K562 (cell line): ENCODE measurements at regions not wholly inside any gene's neighbourhood (a gene's known extent, or its start where the extent isn't known, plus 50 kb on each side); places are given as distances from the start of the nearest gene placed in this dataset.
"Not testable (repeated sequence)": the region's sequence is repeated elsewhere in the genome, so short reads cannot be mapped to it uniquely, and the experiment has no call there.

ENCODE experiments used
- BHLHE40 ChIP-seq: IDR thresholded peaks from 2 replicates; pipeline ENCODE4 v1.6.1; 2011; ENCODE audit warnings: low read length, improper control_type of control experiment
- CCAR2 ChIP-seq: fragments of 200-400 bp; formaldehyde crosslinking; IDR thresholded peaks from 2 replicates; pipeline ENCODE4 v1.6.1; 2017; ENCODE audit warnings: mild to moderate bottlenecking, low read depth, low read length
- CREB1 ChIP-seq, 2 experiments: sonication (generic) in 1 of 2; formaldehyde crosslinking in 1 of 2; IDR thresholded peaks; 2 replicates each; pipeline versions ENCODE4 v1.6.1 to v1.8.0; 2012 to 2022; ENCODE audit warnings: inconsistent platforms in 1 of 2, mild to moderate bottlenecking in 1 of 2, missing genetic modification reagents in 1 of 2, moderate library complexity in 1 of 2
- ELF1 ChIP-seq: fragments of 200-800 bp; sonication (Bioruptor generic); IDR thresholded peaks from 2 replicates; pipeline ENCODE4 v1.6.1; 2016; ENCODE audit warnings: missing genetic modification characterization, missing compliant biosample characterization
- HMG20B ChIP-seq: fragments of 250-450 bp; sonication (Bioruptor Pico); IDR thresholded peaks from 2 replicates; pipeline ENCODE4 v1.5.0; 2021; ENCODE audit warnings: mild to moderate bottlenecking
- MAZ ChIP-seq, 2 experiments: fragments of 450-650 bp in 1 of 2; sonication (generic) in 1 of 2; formaldehyde crosslinking; IDR thresholded peaks in 1 of 2; conservative IDR thresholded peaks in 1 of 2; 2 replicates each; pipeline versions ENCODE4 v1.4.0 to v1.5.0; 2020; ENCODE audit warnings: mild to moderate bottlenecking in 1 of 2, missing genetic modification reagents in 1 of 2
- NR2F6 ChIP-seq: fragments of 450-650 bp; formaldehyde crosslinking; IDR thresholded peaks from 2 replicates; pipeline ENCODE4 v1.4.0; 2020; ENCODE audit warnings: mild to moderate bottlenecking
- POLR2A ChIP-seq: fragments of 450-650 bp; conservative IDR thresholded peaks from 2 replicates; pipeline ENCODE4 v1.6.1; 2016
- ZKSCAN8 ChIP-seq: fragments of 200-800 bp; sonication (Bioruptor generic); IDR thresholded peaks from 2 replicates; pipeline ENCODE4 v1.6.1; 2016; ENCODE audit warnings: missing genetic modification characterization, missing compliant biosample characterization
- ZNF79 ChIP-seq: fragments of 250-450 bp; sonication (Bioruptor Pico); IDR thresholded peaks from 2 replicates; pipeline ENCODE4 v1.4.0; 2020; ENCODE audit warnings: low read depth, mild to moderate bottlenecking, moderate library complexity
- TF ChIP-seq, protein P1 (sequence below), 3 experiments: IDR thresholded peaks in 2 of 3; conservative IDR thresholded peaks in 1 of 3; 2 replicates each; pipeline ENCODE4 v1.5.1; 2011 to 2012; ENCODE audit warnings: low read length in 3 of 3, mild to moderate bottlenecking in 3 of 3, control low read depth in 2 of 3, improper control_type of control experiment in 1 of 3, inconsistent platforms in 1 of 3, low read depth in 1 of 3, mixed read lengths in 1 of 3, moderate library complexity in 1 of 3; ENCODE audit not compliant: insufficient read depth in 2 of 3

DNA sequence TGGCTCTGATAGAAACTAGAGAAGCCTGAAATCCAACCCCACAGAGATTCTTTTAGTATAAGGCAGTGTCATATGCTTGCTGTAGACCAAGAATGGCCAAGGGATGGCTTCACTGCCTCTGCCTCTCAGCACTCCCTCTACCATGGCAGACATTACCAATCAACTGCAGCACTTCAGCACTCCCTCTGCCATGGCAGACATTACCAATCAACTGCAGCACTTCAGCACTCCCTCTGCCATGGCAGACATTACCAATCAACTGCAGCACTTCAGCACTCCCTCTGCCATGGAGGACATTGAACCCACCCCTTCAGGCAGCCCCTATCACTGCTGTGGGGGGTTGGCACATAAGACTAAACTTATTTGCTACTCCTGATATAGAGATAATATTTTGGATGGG is 287.8 kb downstream of the AACS start:
- TF ChIP-seq, protein P1, sequence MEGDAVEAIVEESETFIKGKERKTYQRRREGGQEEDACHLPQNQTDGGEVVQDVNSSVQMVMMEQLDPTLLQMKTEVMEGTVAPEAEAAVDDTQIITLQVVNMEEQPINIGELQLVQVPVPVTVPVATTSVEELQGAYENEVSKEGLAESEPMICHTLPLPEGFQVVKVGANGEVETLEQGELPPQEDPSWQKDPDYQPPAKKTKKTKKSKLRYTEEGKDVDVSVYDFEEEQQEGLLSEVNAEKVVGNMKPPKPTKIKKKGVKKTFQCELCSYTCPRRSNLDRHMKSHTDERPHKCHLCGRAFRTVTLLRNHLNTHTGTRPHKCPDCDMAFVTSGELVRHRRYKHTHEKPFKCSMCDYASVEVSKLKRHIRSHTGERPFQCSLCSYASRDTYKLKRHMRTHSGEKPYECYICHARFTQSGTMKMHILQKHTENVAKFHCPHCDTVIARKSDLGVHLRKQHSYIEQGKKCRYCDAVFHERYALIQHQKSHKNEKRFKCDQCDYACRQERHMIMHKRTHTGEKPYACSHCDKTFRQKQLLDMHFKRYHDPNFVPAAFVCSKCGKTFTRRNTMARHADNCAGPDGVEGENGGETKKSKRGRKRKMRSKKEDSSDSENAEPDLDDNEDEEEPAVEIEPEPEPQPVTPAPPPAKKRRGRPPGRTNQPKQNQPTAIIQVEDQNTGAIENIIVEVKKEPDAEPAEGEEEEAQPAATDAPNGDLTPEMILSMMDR (IDR thresholded peaks at IDR 0.05 in 2 of 3, conservative IDR thresholded peaks at IDR 0.05 in 1 of 3; ENCODE audit: insufficient read depth in 2 of 3, low read depth in 1 of 3, low read length in 3 of 3), result not testable (repeated sequence)
- TF ChIP-seq CREB1 (IDR thresholded peaks at IDR 0.05); CREB1 (CRISPR knock-in tag; IDR thresholded peaks at IDR 0.05); POLR2A; NR2F6 (CRISPR knock-in tag); CCAR2; ZNF79 (CRISPR knock-in tag); ZKSCAN8 (CRISPR knock-in tag); BHLHE40; ELF1 (tag); HMG20B (CRISPR knock-in tag); MAZ (CRISPR knock-in tag; conservative IDR thresholded peaks at IDR 0.05 in 1 of 2, IDR thresholded peaks at IDR 0.05 in 1 of 2): not testable (repeated sequence)
